ENCODE measurements at regions not wholly inside any gene's neighbourhood (a gene's known extent, or its start where the extent isn't known, plus 50 kb on each side); places are given as distances from the start of the nearest gene placed in this dataset.

DNA sequence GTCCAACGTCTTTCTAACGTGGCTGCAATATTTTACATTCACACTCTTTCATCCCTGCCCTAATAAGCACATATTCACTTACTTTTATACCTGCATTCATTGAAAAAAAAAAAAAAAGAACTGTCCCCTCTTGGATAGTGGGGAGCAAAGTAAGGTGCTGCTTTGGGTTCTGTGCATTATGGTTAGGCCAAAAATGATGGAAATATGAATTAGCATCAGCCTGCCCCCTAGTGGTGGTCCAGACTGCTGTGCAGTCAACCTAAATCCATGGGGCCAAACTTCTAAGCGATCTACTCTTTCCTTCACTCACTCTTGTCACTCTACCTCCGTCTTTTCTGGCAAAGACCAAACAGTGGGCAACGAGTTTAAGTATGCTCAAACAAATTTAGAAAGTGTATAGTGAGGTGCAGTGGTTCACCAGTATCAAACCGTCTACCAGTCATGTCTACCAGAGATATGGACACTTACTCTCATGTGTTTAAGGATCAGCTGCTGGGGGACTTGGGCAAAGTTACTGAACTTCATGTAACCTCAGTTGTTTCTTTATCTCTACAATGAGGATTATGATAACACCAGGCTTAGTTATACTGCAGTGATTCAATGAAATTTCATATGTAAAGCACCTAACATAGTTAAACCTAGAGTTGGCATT, 61.5 kb upstream of the GRM7 start:
- TF ChIP-seq CTCF (conservative IDR thresholded peaks at IDR 0.05; ENCODE audit: low read length) (peak; percentile 94), EZH2phosphoT487 (IDR thresholded peaks at IDR 0.05; ENCODE audit: borderline replicate concordance, low read depth, low read length) (no peak)
- H3K4me2 ChIP-seq (ENCODE audit: low read length) = no peak overlapping the region
- H3K4me1 ChIP-seq (ENCODE audit: insufficient read depth, low read length, poor library complexity, severe bottlenecking) = no peaks in the 10 kb centered on the region
- H2AFZ ChIP-seq (ENCODE audit: low read length) = no peak overlapping the region
- intact Hi-C loops (cut with micrococcal nuclease; ENCODE audit: unreplicated experiment) = loop anchor here (2.0 to 10.0 kb wide), 3 partner anchors 82 to 595 kb away; no protein-coding TSS in a partner anchor
- no peaks in the 10 kb centered on the region for H3K36me3 ChIP-seq (ENCODE audit: insufficient read depth, low read length)
- no peaks in the 10 kb centered on the region for H3K79me2 ChIP-seq (ENCODE audit: insufficient read depth, low read depth, low read length)
- no peaks in the 10 kb centered on the region for H4K20me1 ChIP-seq (ENCODE audit: insufficient read depth, low read length)
- POLR2A ChIA-PET = interaction anchor here (0.6 kb wide), 1 partner anchor 421 kb away, joined by 4 read pairs; no protein-coding TSS in a partner anchor
- no peaks in the 10 kb centered on the region for H3K9me2 ChIP-seq (ENCODE audit: insufficient read depth, low read length)
- peak; percentile 75 for DNase-seq (ENCODE audit: low spot score)
- no peak overlapping the region for H3K4me3 ChIP-seq (ENCODE audit: low read depth, low read length, poor library complexity, severe bottlenecking)
- H3K9me3 ChIP-seq (ENCODE audit: low read length) = no peaks in the 10 kb centered on the region
- CTCF ChIA-PET (ENCODE audit: unreplicated experiment) = no interaction called here
- H3K27ac ChIP-seq (ENCODE audit: low read depth, low read length, poor library complexity, severe bottlenecking) = no peak overlapping the region
- no TSS peak for BruUV-seq (replicated peaks)

DNA sequence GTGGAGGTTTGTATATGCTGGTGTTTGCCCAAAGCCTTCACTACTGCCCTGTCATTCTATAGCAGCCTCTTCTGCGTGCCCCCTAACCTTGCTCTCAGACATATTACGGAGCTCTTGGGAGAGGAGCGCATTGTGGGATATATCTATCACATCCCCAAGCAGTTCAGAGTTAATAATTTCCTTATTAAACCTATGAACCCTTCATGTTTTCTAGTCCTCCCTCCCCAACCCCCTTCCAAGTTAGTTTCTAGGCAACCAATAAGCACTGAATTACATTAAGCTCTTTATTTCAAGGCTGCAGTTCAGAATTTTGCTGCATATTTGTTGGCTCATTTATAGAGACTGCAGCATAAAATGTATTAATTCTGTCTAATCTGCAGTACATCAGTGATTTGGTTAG, 57.3 kb upstream of the GRM7 start:
- no peak overlapping the region for H3K4me3 ChIP-seq (ENCODE audit: low read depth, low read length, poor library complexity, severe bottlenecking)
- H3K4me1 ChIP-seq (ENCODE audit: insufficient read depth, low read length, poor library complexity, severe bottlenecking) = no peaks in the 10 kb centered on the region
- H3K9me3 ChIP-seq (ENCODE audit: low read length) = no peaks in the 10 kb centered on the region
- no peaks in the 10 kb centered on the region for H4K20me1 ChIP-seq (ENCODE audit: insufficient read depth, low read length)
- no peak overlapping the region for H2AFZ ChIP-seq (ENCODE audit: low read length)
- H3K27ac ChIP-seq (ENCODE audit: low read depth, low read length, poor library complexity, severe bottlenecking) = no peak overlapping the region
- ChIA-PET CTCF (ENCODE audit: unreplicated experiment) (no interaction called here), POLR2A (interaction anchor here (0.6 to 1.6 kb wide), 7 partner anchors 8 to 994 kb away, joined by 3 to 8 read pairs (median 3); no protein-coding TSS in a partner anchor)
- no peak for TF ChIP-seq EZH2phosphoT487 (IDR thresholded peaks at IDR 0.05; ENCODE audit: borderline replicate concordance, low read depth, low read length)
- TF ChIP-seq CTCF (conservative IDR thresholded peaks at IDR 0.05; ENCODE audit: low read length) = no peak
- intact Hi-C loops (cut with micrococcal nuclease; ENCODE audit: unreplicated experiment) = no loop called here
- no peaks in the 10 kb centered on the region for H3K79me2 ChIP-seq (ENCODE audit: insufficient read depth, low read depth, low read length)
- H3K4me2 ChIP-seq (ENCODE audit: low read length) = no peak overlapping the region
- H3K36me3 ChIP-seq (ENCODE audit: insufficient read depth, low read length) = no peaks in the 10 kb centered on the region
- no peak for DNase-seq (ENCODE audit: low spot score)
- no TSS peak for BruUV-seq (replicated peaks)
- no peaks in the 10 kb centered on the region for H3K9me2 ChIP-seq (ENCODE audit: insufficient read depth, low read length)

DNA sequence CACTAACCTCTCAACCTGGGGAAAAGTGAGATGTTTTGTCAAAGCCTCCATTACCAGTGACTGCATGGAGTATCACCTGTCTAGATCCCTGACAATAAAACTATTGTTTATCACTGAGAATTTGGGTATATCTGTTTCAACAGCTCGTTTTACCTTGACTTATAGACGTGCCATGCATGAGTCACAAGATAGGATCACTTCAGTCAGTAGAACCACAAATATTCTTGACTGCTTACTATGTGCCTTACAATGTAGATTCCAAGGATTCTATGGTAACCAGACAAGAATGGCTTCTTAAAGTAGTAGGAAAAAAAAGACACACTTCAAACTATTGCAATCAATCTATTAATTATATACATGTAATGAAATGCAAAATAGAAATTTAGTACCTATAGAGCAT, 55.7 kb upstream of the GRM7 start:
- no peak for DNase-seq (ENCODE audit: low spot score)
- no peaks in the 10 kb centered on the region for H3K79me2 ChIP-seq (ENCODE audit: insufficient read depth, low read depth, low read length)
- TF ChIP-seq CTCF (conservative IDR thresholded peaks at IDR 0.05; ENCODE audit: low read length) = no peak
- TF ChIP-seq EZH2phosphoT487 (IDR thresholded peaks at IDR 0.05; ENCODE audit: borderline replicate concordance, low read depth, low read length) = no peak
- no peak overlapping the region for H3K4me2 ChIP-seq (ENCODE audit: low read length)
- H3K4me1 ChIP-seq (ENCODE audit: insufficient read depth, low read length, poor library complexity, severe bottlenecking) = no peaks in the 10 kb centered on the region
- H3K9me3 ChIP-seq (ENCODE audit: low read length) = no peaks in the 10 kb centered on the region
- CTCF ChIA-PET (ENCODE audit: unreplicated experiment) = no interaction called here
- no peak overlapping the region for H3K4me3 ChIP-seq (ENCODE audit: low read depth, low read length, poor library complexity, severe bottlenecking)
- H3K27ac ChIP-seq (ENCODE audit: low read depth, low read length, poor library complexity, severe bottlenecking) = no peak overlapping the region
- H3K36me3 ChIP-seq (ENCODE audit: insufficient read depth, low read length) = no peaks in the 10 kb centered on the region
- POLR2A ChIA-PET = no interaction called here
- no peaks in the 10 kb centered on the region for H4K20me1 ChIP-seq (ENCODE audit: insufficient read depth, low read length)
- intact Hi-C loops (cut with micrococcal nuclease; ENCODE audit: unreplicated experiment) = no loop called here
- no TSS peak for BruUV-seq (replicated peaks)
- H3K9me2 ChIP-seq (ENCODE audit: insufficient read depth, low read length) = no peaks in the 10 kb centered on the region
- no peak overlapping the region for H2AFZ ChIP-seq (ENCODE audit: low read length)

Data from OCI-LY7 (cell line).